ENCODE measurements at regions not wholly inside any gene's neighbourhood (a gene's known extent, or its start where the extent isn't known, plus 50 kb on each side); places are given as distances from the start of the nearest gene placed in this dataset.

GRCh38 chr1:5765483-5765882 is 226.7 kb downstream of the NPHP4 start:
- no peak for TF ChIP-seq CTCF (IDR thresholded peaks at IDR 0.05 in 4 of 5, conservative IDR thresholded peaks at IDR 0.05 in 1 of 5)
- no peak for TF ChIP-seq POLR2A (IDR thresholded peaks at IDR 0.05)

All from gastrocnemius medialis (tissue), 4 donors.